Activated naive CD8-positive, alpha-beta T cell (primary cell): ENCODE measurements at regions not wholly inside any gene's neighbourhood (a gene's known extent, or its start where the extent isn't known, plus 50 kb on each side); places are given as distances from the start of the nearest gene placed in this dataset.
"Not testable (repeated sequence)": the region's sequence is repeated elsewhere in the genome, so short reads cannot be mapped to it uniquely, and the experiment has no call there.

Source experiments
- H3K27ac Mint-ChIP-seq: one replicate; pipeline ENCODE4 v1.8.0; 2021; ENCODE audit warnings: mixed read lengths
- H3K27me3 Mint-ChIP-seq: one replicate; pipeline ENCODE4 v1.8.0; 2021; ENCODE audit warnings: mixed read lengths
- H3K36me3 Mint-ChIP-seq: one replicate; pipeline ENCODE4 v1.8.0; 2021; ENCODE audit warnings: mixed read lengths
- H3K4me1 Mint-ChIP-seq: one replicate; pipeline ENCODE4 v1.8.0; 2021; ENCODE audit warnings: low read depth, mixed read lengths
- H3K4me3 Mint-ChIP-seq: one replicate; pipeline ENCODE4 v1.8.0; 2021; ENCODE audit warnings: mild to moderate bottlenecking, mixed read lengths
- H3K9me3 Mint-ChIP-seq: one replicate; pipeline ENCODE4 v1.8.0; 2021; ENCODE audit warnings: low read depth, mixed read lengths

DNA sequence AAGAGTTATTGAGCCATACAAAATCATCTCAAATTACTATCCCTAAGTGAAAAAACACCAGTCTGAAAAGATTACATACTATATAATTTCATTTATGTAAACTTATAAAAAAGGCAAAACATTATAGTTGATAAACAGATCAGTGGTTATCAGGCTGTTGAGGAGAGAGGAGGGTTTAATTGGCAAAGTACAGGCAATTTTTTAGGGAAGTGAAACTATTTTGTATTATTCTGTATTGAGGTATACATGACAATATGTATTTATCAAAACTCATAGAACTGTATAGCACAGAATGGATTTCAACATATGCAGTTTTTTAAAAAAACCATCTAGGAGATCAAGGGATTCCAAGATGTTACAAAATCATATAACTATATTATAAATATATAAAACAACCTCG lies 403.7 kb downstream of the LTN1 start:
- Mint-ChIP-seq H3K4me1 (no peaks in the 10 kb centered on the region), H3K9me3 (peaks cover 8% of the 10 kb centered on the region), H3K4me3 (no peak overlapping the region), H3K36me3 (peaks cover 29% of the 10 kb centered on the region), H3K27ac (no peak overlapping the region), H3K27me3 (no peaks in the 10 kb centered on the region)

DNA sequence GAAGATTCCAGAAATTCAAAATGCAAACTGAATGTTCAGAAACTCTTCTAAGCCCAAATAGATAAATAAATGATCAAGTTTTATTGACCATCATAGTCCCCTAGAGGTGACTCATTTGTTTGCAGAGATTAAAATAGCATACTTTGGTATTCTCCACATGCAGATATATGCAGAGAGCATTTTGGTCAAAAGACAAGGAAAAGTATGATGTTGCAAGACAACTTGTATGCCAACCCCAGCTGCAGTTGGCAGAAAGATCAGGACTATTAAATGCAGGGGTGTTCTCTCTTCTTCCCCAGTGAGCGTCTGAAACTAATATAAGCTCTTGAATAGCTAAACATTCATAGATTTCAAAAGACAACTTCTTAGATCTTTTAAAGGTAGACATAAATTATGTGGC lies 404.9 kb downstream of the LTN1 start:
- H3K27ac Mint-ChIP-seq = no peak overlapping the region
- H3K36me3 Mint-ChIP-seq = peaks cover 29% of the 10 kb centered on the region
- H3K4me3 Mint-ChIP-seq = no peak overlapping the region
- H3K27me3 Mint-ChIP-seq = no peaks in the 10 kb centered on the region
- H3K4me1 Mint-ChIP-seq = no peaks in the 10 kb centered on the region
- peaks cover 8% of the 10 kb centered on the region for H3K9me3 Mint-ChIP-seq

DNA sequence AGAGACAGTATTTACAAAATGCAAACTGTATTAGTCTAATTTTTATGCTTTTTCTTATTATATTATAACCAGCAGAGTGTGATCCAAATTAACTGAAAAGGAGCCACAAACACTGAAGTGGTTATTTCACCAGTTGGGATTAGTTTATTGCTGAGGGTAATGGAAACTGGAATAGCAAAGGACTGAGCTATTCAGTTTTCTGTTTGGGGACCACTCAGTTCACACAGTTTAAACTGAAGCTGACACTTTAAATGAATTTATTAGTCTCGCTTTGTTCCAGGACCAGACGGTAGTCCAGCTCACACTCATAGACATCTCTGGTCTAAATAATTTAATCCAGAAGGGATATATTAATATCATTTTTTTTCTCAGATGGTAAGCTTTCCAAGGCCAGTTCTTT lies 410.7 kb downstream of the LTN1 start:
- peaks cover 28% of the 10 kb centered on the region for H3K36me3 Mint-ChIP-seq
- H3K4me3 Mint-ChIP-seq = no peak overlapping the region
- H3K27me3 Mint-ChIP-seq = no peaks in the 10 kb centered on the region
- peaks cover 8% of the 10 kb centered on the region for H3K9me3 Mint-ChIP-seq
- H3K4me1 Mint-ChIP-seq = no peaks in the 10 kb centered on the region
- no peak overlapping the region for H3K27ac Mint-ChIP-seq

DNA sequence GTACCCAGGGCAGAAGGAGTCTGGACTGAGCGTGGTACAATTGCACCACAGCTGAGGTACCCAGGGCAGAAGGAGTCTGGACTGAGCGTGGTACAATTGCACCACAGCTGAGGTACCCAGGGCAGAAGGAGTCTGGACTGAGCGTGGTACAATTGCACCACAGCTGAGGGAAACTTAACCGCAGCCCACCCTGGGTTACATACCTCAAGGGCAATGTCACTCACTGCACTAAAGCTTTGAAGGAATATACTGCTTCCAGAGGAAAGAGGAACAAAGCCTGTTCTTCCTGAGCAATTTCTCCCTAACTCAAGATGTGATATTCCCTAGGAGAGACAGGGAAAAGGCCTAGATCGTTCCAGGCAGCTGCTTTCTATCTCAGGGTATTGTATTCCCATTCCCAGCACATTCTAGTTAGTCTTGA lies 411.4 kb downstream of the LTN1 start:
- H3K4me1 Mint-ChIP-seq, H3K4me3 Mint-ChIP-seq, H3K27me3 Mint-ChIP-seq, H3K27ac Mint-ChIP-seq, H3K9me3 Mint-ChIP-seq: not testable (repeated sequence)
- H3K36me3 Mint-ChIP-seq = peaks cover 28% of the 10 kb centered on the region

DNA sequence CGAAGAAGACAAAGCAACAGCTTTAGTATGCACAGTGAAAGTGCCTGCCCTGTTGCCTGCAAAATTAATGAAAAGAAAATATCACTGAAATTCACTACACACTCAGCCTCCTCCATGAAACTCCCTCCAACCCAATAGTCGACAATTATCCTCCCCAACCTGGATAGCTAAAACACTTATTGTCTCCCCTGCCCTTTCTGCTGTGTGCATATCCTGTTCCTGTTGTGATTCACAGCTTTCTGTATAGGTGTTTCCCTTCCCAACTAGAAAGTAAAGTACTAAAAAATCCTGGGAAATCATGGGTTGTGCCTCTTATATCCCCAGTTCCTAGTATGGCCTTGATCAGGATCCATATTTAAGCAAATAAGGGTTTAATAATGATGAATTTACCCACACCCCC lies 412.1 kb downstream of the LTN1 start:
- H3K27ac Mint-ChIP-seq = no peak overlapping the region
- peaks cover 30% of the 10 kb centered on the region for H3K36me3 Mint-ChIP-seq
- H3K9me3 Mint-ChIP-seq = peaks cover 7% of the 10 kb centered on the region
- H3K4me1 Mint-ChIP-seq = peaks cover 1% of the 10 kb centered on the region
- H3K27me3 Mint-ChIP-seq = no peaks in the 10 kb centered on the region
- no peak overlapping the region for H3K4me3 Mint-ChIP-seq

DNA sequence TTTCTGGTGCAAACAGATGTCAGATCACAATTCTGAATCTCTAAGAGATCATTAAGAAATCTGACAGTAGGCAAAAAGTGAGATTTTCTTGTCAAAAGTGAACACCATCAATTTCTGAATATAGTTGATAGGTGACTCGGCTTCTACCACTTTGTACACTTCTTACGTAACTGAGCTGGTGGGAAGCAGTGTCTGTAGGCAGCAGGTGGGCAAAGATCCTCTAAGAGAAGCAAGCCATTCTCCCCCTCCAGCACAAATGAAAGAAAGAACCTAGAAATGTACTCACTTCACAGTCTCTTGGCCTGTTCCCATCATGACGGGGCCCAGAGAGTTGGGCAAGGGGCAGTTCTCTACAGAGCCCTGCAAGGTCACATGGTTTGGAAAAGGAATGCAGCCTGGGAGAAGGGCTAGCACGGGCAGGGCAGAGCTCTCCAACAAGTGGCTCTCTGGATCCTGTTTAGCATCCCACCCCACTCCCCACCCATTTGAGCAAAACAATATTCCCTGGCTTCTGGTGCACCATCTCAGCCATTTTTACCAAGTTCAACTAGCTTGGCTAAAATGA lies 412.6 kb downstream of the LTN1 start:
- H3K27me3 Mint-ChIP-seq = no peaks in the 10 kb centered on the region
- H3K27ac Mint-ChIP-seq = no peak overlapping the region
- no peak overlapping the region for H3K4me3 Mint-ChIP-seq
- peaks cover 30% of the 10 kb centered on the region for H3K36me3 Mint-ChIP-seq
- peaks cover 2% of the 10 kb centered on the region for H3K4me1 Mint-ChIP-seq
- H3K9me3 Mint-ChIP-seq = peaks cover 4% of the 10 kb centered on the region

DNA sequence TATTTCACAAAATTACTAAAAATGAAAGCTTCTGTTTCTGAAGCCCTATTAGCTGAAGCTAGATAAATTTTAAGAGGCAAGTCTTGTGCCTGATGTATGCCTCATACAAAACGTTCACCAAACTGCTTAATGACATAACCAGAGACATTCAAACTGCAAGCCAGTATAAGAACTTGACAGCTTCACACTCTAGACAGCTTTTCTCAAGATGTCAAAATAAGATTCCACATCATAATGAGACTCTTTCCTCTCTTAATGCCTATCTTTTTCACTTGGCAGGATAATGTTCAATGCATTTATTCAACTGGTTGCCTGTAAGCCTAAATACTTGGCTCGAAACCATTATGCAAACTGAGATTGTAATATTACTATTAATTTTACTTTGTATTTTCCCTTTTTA lies 424.0 kb downstream of the LTN1 start:
- H3K4me1 Mint-ChIP-seq = no peaks in the 10 kb centered on the region
- peaks cover 2% of the 10 kb centered on the region for H3K36me3 Mint-ChIP-seq
- no peak overlapping the region for H3K27ac Mint-ChIP-seq
- no peaks in the 10 kb centered on the region for H3K9me3 Mint-ChIP-seq
- H3K27me3 Mint-ChIP-seq = no peaks in the 10 kb centered on the region
- no peak overlapping the region for H3K4me3 Mint-ChIP-seq

DNA sequence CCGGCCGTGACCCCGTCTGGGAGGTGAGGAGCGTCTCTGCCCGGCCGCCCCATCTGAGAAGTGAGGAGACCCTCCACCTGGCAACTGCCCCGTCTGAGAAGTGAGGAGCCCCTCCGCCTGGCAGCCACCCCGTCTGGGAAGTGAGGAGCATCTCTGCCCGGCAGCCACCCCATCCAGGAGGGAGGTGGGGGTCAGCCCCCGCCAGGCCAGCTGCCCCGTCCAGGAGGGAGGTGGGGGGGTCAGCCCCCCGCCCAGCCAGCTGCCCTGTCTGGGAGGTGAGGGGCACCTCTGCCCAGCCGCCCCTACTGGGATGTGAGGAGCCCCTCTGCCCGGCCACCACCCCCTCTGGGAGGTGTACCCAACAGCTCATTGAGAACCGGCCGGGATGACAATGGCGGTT lies 428.7 kb downstream of the LTN1 start:
- H3K9me3 Mint-ChIP-seq, H3K27me3 Mint-ChIP-seq, H3K36me3 Mint-ChIP-seq, H3K4me3 Mint-ChIP-seq, H3K27ac Mint-ChIP-seq: not testable (repeated sequence)
- peaks cover 24% of the 10 kb centered on the region for H3K4me1 Mint-ChIP-seq

DNA sequence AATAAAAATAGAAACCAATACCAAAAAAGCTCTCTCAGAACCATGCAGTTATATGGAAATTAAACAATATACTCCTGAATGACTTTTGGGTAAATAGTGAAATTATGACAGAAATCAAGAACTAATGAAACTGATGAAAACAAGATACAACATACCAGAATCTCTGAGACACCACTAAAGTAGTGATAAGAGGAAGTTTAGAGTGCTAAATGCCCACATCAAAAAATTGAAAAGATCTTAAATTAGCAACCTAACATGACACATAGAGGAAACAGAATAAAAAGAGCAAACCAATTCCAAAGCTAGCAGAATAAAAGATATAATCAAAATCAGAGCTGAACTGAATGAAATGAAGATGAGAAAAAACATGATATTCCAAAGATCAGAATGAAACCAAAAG lies 430.9 kb downstream of the LTN1 start:
- Mint-ChIP-seq H3K27ac (no peak overlapping the region), H3K36me3 (peaks cover 6% of the 10 kb centered on the region), H3K9me3 (no peaks in the 10 kb centered on the region), H3K4me1 (peaks cover 24% of the 10 kb centered on the region), H3K27me3 (no peaks in the 10 kb centered on the region), H3K4me3 (no peak overlapping the region)

DNA sequence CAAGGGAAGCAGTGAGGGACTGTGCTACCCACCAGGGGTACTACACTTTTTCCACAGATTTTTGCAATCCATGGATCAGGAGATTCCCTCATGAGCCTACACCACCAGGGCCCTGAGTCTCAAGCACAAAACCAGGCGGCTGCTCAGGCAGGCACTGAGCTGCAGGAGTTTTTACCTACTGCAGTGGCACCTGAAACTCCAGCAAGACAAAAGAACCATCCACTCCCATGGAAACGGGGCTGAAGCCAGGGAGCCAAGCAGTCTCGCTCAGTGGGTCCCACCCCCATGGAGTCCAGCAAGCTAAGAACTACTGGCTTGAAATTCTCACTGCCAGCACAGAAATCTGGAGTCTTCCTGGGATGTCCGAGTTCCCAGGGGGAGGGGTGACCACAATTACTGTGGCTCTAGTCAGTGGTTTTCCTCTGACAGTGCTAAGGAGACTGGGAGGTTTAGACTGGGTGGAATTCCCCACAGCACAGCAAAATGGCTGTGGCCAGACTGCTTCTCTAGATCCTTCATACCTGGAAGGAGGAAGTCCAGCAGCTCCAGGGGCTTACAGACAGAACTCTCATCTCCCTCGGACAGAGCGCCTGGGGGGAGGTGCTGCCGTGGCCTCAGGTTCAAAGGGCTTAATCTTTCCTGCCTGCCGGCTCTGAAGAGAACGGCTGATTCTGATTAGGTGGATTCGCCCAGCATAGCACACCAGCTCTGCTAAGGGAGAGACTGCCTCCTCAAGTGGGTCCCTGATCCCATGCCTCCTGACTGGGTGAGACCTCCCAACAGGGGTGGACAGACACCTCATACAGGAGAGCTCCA lies 437.8 kb downstream of the LTN1 start:
- no peaks in the 10 kb centered on the region for H3K27me3 Mint-ChIP-seq
- H3K36me3 Mint-ChIP-seq = peaks cover 9% of the 10 kb centered on the region
- H3K4me1 Mint-ChIP-seq = no peaks in the 10 kb centered on the region
- no peaks in the 10 kb centered on the region for H3K9me3 Mint-ChIP-seq
- H3K27ac Mint-ChIP-seq = no peak overlapping the region
- H3K4me3 Mint-ChIP-seq = no peak overlapping the region

DNA sequence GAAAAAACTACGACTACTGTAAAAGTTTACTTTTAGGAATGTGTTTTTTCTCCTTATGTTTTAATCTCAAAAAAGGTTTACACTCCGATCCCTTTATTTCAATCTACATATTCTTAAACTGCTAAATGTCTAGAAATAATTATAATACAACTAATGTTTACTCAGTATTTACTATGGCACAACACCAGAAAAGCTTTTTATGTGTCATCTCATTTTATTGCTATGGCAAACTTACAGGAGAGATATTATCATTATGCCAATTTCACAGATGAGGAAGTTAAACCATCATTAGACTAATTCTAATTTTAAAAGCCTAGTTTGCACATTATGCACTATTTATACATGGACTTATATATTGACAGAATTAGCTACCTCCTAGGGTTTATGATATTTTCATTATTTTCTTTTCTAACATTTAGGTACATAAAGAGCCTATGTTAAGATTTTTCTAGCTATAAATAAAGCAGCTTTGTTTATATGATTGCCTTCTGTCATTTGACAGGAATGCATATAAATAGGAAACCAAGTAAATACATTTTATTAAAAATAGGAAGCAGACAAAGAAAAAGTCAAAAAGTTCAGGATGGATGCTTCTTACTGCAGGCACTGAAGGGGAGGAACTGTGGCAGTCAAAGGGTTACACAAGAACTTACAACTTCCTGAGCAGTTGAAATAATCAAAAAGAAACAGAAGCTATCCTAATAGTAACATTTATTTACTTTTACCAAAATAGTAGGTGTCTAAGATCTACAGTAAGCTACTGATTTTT lies 442.4 kb downstream of the LTN1 start:
- Mint-ChIP-seq H3K27me3 (no peaks in the 10 kb centered on the region), H3K27ac (no peak overlapping the region), H3K4me1 (no peaks in the 10 kb centered on the region), H3K9me3 (no peaks in the 10 kb centered on the region), H3K36me3 (peaks cover 9% of the 10 kb centered on the region), H3K4me3 (no peak overlapping the region)

DNA sequence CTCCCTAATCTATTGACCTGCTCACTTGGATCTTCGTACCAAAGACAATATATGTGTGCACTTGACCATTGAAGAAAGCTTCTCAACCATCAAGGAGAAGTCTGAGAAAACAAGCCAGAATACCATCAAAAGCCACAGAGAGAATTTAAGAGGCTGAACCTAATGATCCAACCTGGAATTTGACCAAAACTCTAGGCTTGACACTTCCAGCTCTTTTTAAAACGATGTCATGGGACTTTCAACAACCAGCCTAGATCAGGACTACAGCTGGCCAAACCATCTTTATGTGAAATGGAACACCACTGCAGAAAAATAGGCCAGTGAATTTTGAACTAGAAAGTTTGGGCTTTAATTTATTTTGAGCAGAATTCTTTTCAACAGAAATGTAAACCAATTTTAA lies 444.4 kb downstream of the LTN1 start:
- no peak overlapping the region for H3K4me3 Mint-ChIP-seq
- H3K9me3 Mint-ChIP-seq = no peaks in the 10 kb centered on the region
- no peaks in the 10 kb centered on the region for H3K27me3 Mint-ChIP-seq
- H3K4me1 Mint-ChIP-seq = no peaks in the 10 kb centered on the region
- peaks cover 6% of the 10 kb centered on the region for H3K36me3 Mint-ChIP-seq
- no peak overlapping the region for H3K27ac Mint-ChIP-seq

DNA sequence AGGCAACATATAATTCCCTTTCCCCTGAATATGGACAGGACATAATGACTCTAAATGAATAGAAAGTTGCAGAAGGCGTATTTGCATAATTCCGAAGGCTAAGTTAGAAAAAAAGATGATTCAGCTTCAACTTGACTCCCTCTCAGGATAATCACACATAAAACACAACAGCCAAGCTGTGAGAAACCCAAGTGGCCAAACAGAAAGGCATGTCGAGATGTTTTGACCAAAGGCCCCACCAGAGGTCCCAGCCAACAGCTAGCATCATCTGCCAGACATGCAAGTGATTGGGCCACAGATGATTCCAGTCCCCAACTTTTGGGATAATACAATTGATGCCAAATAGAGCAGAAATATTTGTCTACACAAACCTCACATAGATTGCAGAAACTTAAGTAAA lies 444.9 kb downstream of the LTN1 start:
- no peak overlapping the region for H3K4me3 Mint-ChIP-seq

DNA sequence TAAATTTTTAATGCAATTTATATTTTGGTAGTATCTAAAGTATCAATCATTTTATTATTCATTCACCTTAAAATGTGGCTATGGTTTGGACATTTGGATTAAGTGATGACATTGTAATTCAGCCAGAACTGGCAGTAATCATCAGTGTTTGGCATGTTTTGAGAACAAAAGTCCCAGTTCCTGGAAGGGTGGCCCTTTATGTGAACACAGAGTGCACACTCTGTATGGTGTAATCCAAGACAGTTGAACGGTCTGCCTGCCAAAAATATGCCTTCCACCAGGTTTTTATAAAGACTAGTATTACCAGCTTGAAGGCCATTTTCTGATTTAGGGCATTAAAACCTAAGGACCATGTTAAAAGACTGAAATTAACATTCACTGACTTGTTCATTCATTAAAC lies 448.7 kb downstream of the LTN1 start:
- Mint-ChIP-seq H3K27ac (no peak overlapping the region), H3K27me3 (peaks cover 3% of the 10 kb centered on the region), H3K36me3 (peaks cover 6% of the 10 kb centered on the region), H3K4me3 (no peak overlapping the region), H3K4me1 (no peaks in the 10 kb centered on the region), H3K9me3 (no peaks in the 10 kb centered on the region)

More for the DNA sequence above, 444.9 kb downstream of the LTN1 start:
- H3K27me3 Mint-ChIP-seq = peaks cover 3% of the 10 kb centered on the region
- no peaks in the 10 kb centered on the region for H3K9me3 Mint-ChIP-seq
- H3K4me1 Mint-ChIP-seq = no peaks in the 10 kb centered on the region
- no peak overlapping the region for H3K27ac Mint-ChIP-seq
- peaks cover 6% of the 10 kb centered on the region for H3K36me3 Mint-ChIP-seq

DNA sequence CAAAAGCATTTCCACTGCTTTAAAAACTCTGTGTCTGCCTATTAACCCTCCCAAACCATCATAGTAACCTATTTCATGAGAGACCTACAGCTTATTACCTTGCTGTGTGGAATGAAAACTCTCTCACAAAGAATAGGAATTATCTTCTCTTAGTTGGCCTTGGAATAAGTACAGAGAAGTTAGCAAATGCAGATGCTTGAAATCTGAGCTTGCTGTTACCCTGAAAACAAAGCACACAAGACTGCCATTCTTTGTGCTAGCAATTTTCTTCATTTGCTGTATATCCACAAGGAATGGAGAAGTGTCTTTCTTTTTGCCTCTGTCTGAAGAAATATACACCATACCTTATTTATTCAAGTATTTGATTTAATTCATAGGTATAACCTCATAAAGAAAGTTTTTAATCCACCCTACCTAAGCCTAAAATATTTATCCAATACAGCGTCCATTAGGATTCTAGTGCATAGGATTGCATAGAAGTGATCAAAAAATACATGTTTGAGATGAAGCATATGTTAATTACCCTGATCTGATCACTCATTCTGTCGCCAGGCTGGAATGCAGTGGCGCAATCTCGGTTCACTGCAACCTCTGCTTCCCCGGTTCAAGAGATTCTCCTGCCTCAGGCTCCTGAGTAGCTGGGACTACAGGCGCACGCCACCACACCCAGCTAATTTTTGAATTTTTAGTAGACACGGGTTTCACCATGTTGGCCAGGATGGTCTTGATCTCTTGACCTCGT lies 451.1 kb downstream of the LTN1 start:
- H3K4me3 Mint-ChIP-seq = no peak overlapping the region
- no peaks in the 10 kb centered on the region for H3K4me1 Mint-ChIP-seq
- H3K27me3 Mint-ChIP-seq = peaks cover 3% of the 10 kb centered on the region
- H3K9me3 Mint-ChIP-seq = no peaks in the 10 kb centered on the region
- H3K27ac Mint-ChIP-seq = no peak overlapping the region
- H3K36me3 Mint-ChIP-seq = peaks cover 6% of the 10 kb centered on the region
